K562 (cell line): ENCODE measurements at regions not wholly inside any gene's neighbourhood (a gene's known extent, or its start where the extent isn't known, plus 50 kb on each side); places are given as distances from the start of the nearest gene placed in this dataset.

Experiments used
- ATAC-seq: fragments of 200-7000 bp; cut with Tn5 transposase; 3 replicates; pipeline ENCODE4 v1.9.1; 2020; ENCODE audit warnings: moderate library complexity
- BruUV-seq: library from RNA; stranded (reverse); fragments of 400-500 nt; replicated peaks from 2 replicates; lab custom pipeline; 2021; lab: Mats Ljungman, UMichigan
- CTCF ChIA-PET: fragments of 300-600 bp; formaldehyde crosslinking; extraction: SDS; loops from one replicate; lab custom pipeline; 2021; ENCODE audit warnings: low intra/inter-chr PET ratio; lab: Yijun Ruan, JAX
- POLR2A ChIA-PET: fragments of 300-600, 350-650 bp; sonication (Branson Sonifier 250); formaldehyde crosslinking; extraction: SDS; loops from one replicate; lab custom pipeline; 2021; ENCODE audit warnings: antibody characterized with exemption, inconsistent platforms; lab: Yijun Ruan, JAX
- DNase-seq, 4 experiments: peaks; one replicate each; pipeline versions ENCODE4 v3.0.0 to v3.0.0-alpha.2; 2011 to 2018; ENCODE audit warnings: low spot score in 3 of 4, mixed read lengths in 3 of 4; ENCODE audit errors: extremely low read depth in 1 of 4
- FAIRE-seq: peaks from 2 replicates; lab custom pipeline; 2011; peaks lifted over from hg19 to GRCh38; lab: Jason Lieb, UNC
- H2AFZ ChIP-seq: 2 replicates; pipeline ENCODE4 v1.6.0; 2011; ENCODE audit warnings: low read depth, low read length, control low read depth, inconsistent platforms
- H3K27ac ChIP-seq: fragments of 200-600 bp; 3 replicates; pipeline ENCODE4 v1.8.0; 2011; ENCODE audit warnings: low read depth, mild to moderate bottlenecking, control low read depth, inconsistent platforms, low read length, moderate library complexity, mixed read lengths; ENCODE audit errors: extremely low read depth
- H3K27me3 ChIP-seq, 2 experiments: fragments of 300-600 bp in 1 of 2; 2 replicates in 1 of 2; 3 replicates in 1 of 2; pipeline versions ENCODE4 v1.6.0 to v1.8.0; 2011; ENCODE audit warnings: inconsistent platforms in 2 of 2, low read length in 2 of 2, mild to moderate bottlenecking in 1 of 2, mixed read lengths in 1 of 2, moderate library complexity in 1 of 2; ENCODE audit not compliant: control insufficient read depth in 2 of 2, insufficient read depth in 2 of 2
- H3K36me3 ChIP-seq: fragments of 300-600 bp; 3 replicates; pipeline ENCODE4 v1.8.0; 2011; ENCODE audit warnings: mild to moderate bottlenecking, low read length, inconsistent platforms; ENCODE audit not compliant: control insufficient read depth, insufficient read depth
- H3K4me1 ChIP-seq, 2 experiments: fragments of 200-600 bp in 1 of 2; replicated peaks in 1 of 2; 2 replicates in 1 of 2; 3 replicates in 1 of 2; pipeline versions ENCODE4 v1.5.1 to v1.8.0; 2011; ENCODE audit warnings: inconsistent platforms in 2 of 2, low read length in 2 of 2, mild to moderate bottlenecking in 1 of 2, mixed read lengths in 1 of 2, moderate library complexity in 1 of 2; ENCODE audit not compliant: control insufficient read depth in 2 of 2, insufficient read depth in 2 of 2
- H3K4me2 ChIP-seq: 2 replicates; pipeline ENCODE4 v1.6.1; 2011; ENCODE audit warnings: low read length, control low read depth, inconsistent platforms, mixed read lengths; ENCODE audit not compliant: insufficient read depth
- H3K4me3 ChIP-seq: fragments of 200-600 bp; sonication (generic), shearing (Covaris generic); 2 replicates; pipeline ENCODE4 v1.5.1; 2016; ENCODE audit warnings: control low read depth, inconsistent platforms
- H3K79me2 ChIP-seq: fragments of 200-600 bp; 3 replicates; pipeline ENCODE4 v1.8.0; 2011; ENCODE audit warnings: low read length, inconsistent platforms; ENCODE audit not compliant: control insufficient read depth, insufficient read depth
- H3K9ac ChIP-seq, 2 experiments: 2 replicates each; pipeline versions ENCODE4 v1.6.0 to v1.6.1; 2011; ENCODE audit warnings: low read depth in 2 of 2, low read length in 2 of 2, control low read depth in 1 of 2, inconsistent platforms in 1 of 2, mild to moderate bottlenecking in 1 of 2, mixed read lengths in 1 of 2; ENCODE audit not compliant: insufficient read depth in 1 of 2
- H3K9me1 ChIP-seq: one replicate; pipeline ENCODE4 v1.6.0; 2011; ENCODE audit warnings: inconsistent platforms, mild to moderate bottlenecking, low read length, moderate library complexity; ENCODE audit not compliant: control insufficient read depth, insufficient read depth
- H3K9me3 ChIP-seq: replicated peaks from 2 replicates; pipeline ENCODE4 v1.5.1; 2011; ENCODE audit warnings: low read depth, low read length, inconsistent platforms; ENCODE audit not compliant: control insufficient read depth, insufficient read depth
- H4K20me1 ChIP-seq: replicated peaks from 2 replicates; pipeline ENCODE4 v1.6.1; 2011; ENCODE audit warnings: low read length, inconsistent platforms, mixed read lengths; ENCODE audit not compliant: control insufficient read depth, insufficient read depth
- CBFB ChIP-seq: sonication (generic); formaldehyde crosslinking; IDR thresholded peaks from 2 replicates; pipeline ENCODE4 v1.4.0; 2020; ENCODE audit warnings: mild to moderate bottlenecking, missing genetic modification reagents
- CREBBP ChIP-seq: IDR thresholded peaks from one replicate; pipeline ENCODE4 v1.6.1; 2012; ENCODE audit warnings: low read depth, mild to moderate bottlenecking, control low read depth, inconsistent platforms, low read length
- KDM1A ChIP-seq, 2 experiments: fragments of 450-650 bp; IDR thresholded peaks; 2 replicates each; pipeline ENCODE4 v1.6.1; 2016; ENCODE audit warnings: mild to moderate bottlenecking in 2 of 2
- PHF8 ChIP-seq: fragments of 200-600 bp; sonication (generic); IDR thresholded peaks from 2 replicates; pipeline ENCODE4 v1.6.1; 2012; ENCODE audit warnings: mixed run types, mild to moderate bottlenecking, inconsistent platforms, low read length, moderate library complexity, borderline replicate concordance
- RFX7 ChIP-seq: fragments of 250-450 bp; sonication (Bioruptor Pico); IDR thresholded peaks from 2 replicates; pipeline ENCODE4 v1.5.1; 2021; ENCODE audit warnings: mild to moderate bottlenecking
- SMAD1 ChIP-seq: fragments of 150-350 bp; IDR thresholded peaks from 2 replicates; pipeline ENCODE4 v1.6.1; 2014; ENCODE audit warnings: low read length, low read depth; ENCODE audit not compliant: partially characterized antibody
- ZBTB7A ChIP-seq: IDR thresholded peaks from 2 replicates; pipeline ENCODE4 v1.6.1; 2011; ENCODE audit warnings: low read depth, mild to moderate bottlenecking, low read length, moderate library complexity, borderline replicate concordance; ENCODE audit not compliant: control insufficient read depth
- ZC3H4 ChIP-seq: sonication (generic); formaldehyde crosslinking; IDR thresholded peaks from 2 replicates; pipeline ENCODE4 v1.9.0; 2021; ENCODE audit warnings: missing genetic modification reagents, borderline replicate concordance
- ZNF124 ChIP-seq: sonication (generic); formaldehyde crosslinking; IDR thresholded peaks from 2 replicates; pipeline ENCODE4 v1.8.1; 2022; ENCODE audit warnings: missing genetic modification reagents
- ZNF133 ChIP-seq: fragments of 250-450 bp; sonication (Bioruptor Pico); IDR thresholded peaks from 2 replicates; pipeline ENCODE4 v1.4.0; 2020; ENCODE audit warnings: mild to moderate bottlenecking
- ZNF134 ChIP-seq: fragments of 250-450 bp; sonication (Bioruptor Pico); conservative IDR thresholded peaks from 2 replicates; pipeline ENCODE4 v1.4.0; 2020
- ZZZ3 ChIP-seq: fragments of 450-650 bp; IDR thresholded peaks from 2 replicates; pipeline ENCODE4 v1.6.1; 2016; ENCODE audit warnings: antibody characterized with exemption, mild to moderate bottlenecking, moderate library complexity
- WGBS: fragments of 100-300 bp; shearing (Covaris generic); methylation state at CpG from one replicate; pipeline ENCODE4 v1.1.6; 2016; ENCODE audit warnings: low coverage, mixed read lengths; ENCODE audit not compliant: insufficient coverage; ENCODE audit errors: missing lambda C conversion rate; 5-methylcytosine and 5-hydroxymethylcytosine counted together
- in situ Hi-C: fragments of 300-500 bp; cut with MboI; formaldehyde crosslinking; loops from 4 replicates; pipeline ENCODE4 v1.15.0; 2018; ENCODE audit warnings: inconsistent platforms, mixed read lengths
- intact Hi-C: fragments of 100-400 bp; cut with micrococcal nuclease; formaldehyde crosslinking; loops from 2 replicates; pipeline ENCODE4 v1.14.2; 2022
- TF ChIP-seq, protein P1 (sequence below): fragments of 450-650 bp; formaldehyde crosslinking; IDR thresholded peaks from 2 replicates; pipeline ENCODE4 v1.4.0; 2020; ENCODE audit warnings: mild to moderate bottlenecking
- TF ChIP-seq, protein P2 (sequence below): fragments of 450-650 bp; IDR thresholded peaks from 2 replicates; pipeline ENCODE4 v1.6.1; 2016

DNA sequence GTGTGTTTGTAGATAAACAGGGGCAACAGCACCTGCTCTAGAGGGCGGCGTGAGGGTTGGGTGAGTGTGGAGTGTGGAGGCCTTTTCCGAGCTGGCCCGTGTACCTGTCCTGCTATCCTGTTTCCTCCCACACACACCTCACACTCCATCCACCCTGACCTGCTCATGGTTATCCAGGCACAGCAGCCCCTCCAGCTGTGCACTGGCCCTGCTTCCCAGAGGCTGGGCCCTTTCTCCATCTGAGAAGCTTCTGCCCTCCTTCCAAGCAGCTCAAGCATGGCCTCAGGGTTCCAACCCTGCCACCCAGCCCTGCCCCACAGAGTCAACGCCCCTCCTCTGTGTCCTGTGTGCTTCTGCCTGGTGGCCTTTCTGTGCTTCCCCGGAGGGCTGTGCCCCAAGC lies 86.9 kb downstream of the SOX1 start (continued):
- no peak for TF ChIP-seq SMAD1
- no peak for TF ChIP-seq CBFB
- TF ChIP-seq ZBTB7A, result no peak

DNA sequence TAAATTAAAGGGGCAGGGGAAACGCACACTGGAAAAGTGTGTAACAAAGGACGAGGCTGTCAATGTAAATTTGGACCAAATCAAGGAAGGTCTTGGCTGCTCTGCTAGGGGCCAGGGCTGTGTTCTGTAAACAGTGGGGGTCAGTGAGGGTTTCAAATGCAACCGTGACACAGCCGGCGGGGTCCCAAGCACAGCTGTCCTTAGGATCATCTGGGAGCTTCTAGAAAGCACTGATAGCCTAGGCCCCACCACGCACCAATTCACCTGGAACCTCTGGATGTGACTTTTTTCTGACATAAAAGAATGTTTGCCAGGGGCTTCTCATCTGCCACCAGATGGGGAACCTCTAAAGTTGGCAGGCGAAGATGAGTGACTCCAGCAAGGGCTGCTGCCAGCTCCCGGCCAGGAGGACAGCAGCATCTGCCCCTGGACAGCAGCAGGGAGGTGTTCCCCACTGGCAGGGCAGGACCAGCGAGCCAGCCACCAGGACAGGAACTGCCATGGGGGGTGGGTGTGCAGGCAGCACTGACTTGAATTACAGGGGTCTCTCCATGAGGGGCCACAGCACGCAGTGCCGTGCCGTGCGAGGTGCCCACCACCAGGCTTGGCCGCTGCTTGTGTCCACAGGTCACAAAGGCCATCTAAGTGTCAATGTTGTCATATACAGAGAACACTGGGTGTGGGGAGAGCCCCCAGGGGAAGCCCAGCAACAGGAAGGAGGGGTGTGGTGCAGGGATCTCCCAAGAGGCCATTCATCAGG lies 87.5 kb downstream of the SOX1 start:
- no peaks in the 10 kb centered on the region for H3K9me1 ChIP-seq
- FAIRE-seq (no peak), DNase-seq (no peak), ATAC-seq (no peak)
- no peak overlapping the region for H3K27ac ChIP-seq
- H3K4me1 ChIP-seq, result no peaks in the 10 kb centered on the region
- no TSS peak for BruUV-seq
- H4K20me1 ChIP-seq, result no peaks in the 10 kb centered on the region
- TF ChIP-seq ZNF133 (CRISPR knock-in tag) (no peak), ZNF134 (CRISPR knock-in tag) (no peak), ZZZ3 (no peak), ZC3H4 (CRISPR knock-in tag) (no peak), PHF8 (no peak), ZNF124 (CRISPR knock-in tag) (no peak), RFX7 (CRISPR knock-in tag) (no peak), KDM1A (IDR thresholded peaks at IDR 0.05) (no peak), CREBBP (no peak)
- TF ChIP-seq, protein P1, sequence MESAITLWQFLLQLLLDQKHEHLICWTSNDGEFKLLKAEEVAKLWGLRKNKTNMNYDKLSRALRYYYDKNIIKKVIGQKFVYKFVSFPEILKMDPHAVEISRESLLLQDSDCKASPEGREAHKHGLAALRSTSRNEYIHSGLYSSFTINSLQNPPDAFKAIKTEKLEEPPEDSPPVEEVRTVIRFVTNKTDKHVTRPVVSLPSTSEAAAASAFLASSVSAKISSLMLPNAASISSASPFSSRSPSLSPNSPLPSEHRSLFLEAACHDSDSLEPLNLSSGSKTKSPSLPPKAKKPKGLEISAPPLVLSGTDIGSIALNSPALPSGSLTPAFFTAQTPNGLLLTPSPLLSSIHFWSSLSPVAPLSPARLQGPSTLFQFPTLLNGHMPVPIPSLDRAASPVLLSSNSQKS (CRISPR knock-in tag), result no peak
- TF ChIP-seq, protein P2, sequence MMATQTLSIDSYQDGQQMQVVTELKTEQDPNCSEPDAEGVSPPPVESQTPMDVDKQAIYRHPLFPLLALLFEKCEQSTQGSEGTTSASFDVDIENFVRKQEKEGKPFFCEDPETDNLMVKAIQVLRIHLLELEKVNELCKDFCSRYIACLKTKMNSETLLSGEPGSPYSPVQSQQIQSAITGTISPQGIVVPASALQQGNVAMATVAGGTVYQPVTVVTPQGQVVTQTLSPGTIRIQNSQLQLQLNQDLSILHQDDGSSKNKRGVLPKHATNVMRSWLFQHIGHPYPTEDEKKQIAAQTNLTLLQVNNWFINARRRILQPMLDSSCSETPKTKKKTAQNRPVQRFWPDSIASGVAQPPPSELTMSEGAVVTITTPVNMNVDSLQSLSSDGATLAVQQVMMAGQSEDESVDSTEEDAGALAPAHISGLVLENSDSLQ, result no peak
- intact Hi-C loops, result no loop called here
- 1% methylated on average over 13 of the region's 14 CpGs for WGBS
- in situ Hi-C loops, result no loop called here
- no peaks in the 10 kb centered on the region; the same call in 1 of the 2 replicates for H3K9me3 ChIP-seq
- H3K9ac ChIP-seq, result no peak overlapping the region
- ChIA-PET POLR2A (no interaction called here), CTCF (no interaction called here)
- no peaks in the 10 kb centered on the region for H3K36me3 ChIP-seq
- H3K79me2 ChIP-seq, result no peaks in the 10 kb centered on the region
- 0 out of 5 replicates have a peak, but pooled peaks cover 0 to 5% of the 10 kb centered on the region in 2 experiments for H3K27me3 ChIP-seq
- H3K4me3 ChIP-seq, result no peak overlapping the region
- H2AFZ ChIP-seq, result no peak overlapping the region
- no peak overlapping the region for H3K4me2 ChIP-seq
